ENCODE measurements at regions not wholly inside any gene's neighbourhood (a gene's known extent, or its start where the extent isn't known, plus 50 kb on each side); places are given as distances from the start of the nearest gene placed in this dataset.

DNA sequence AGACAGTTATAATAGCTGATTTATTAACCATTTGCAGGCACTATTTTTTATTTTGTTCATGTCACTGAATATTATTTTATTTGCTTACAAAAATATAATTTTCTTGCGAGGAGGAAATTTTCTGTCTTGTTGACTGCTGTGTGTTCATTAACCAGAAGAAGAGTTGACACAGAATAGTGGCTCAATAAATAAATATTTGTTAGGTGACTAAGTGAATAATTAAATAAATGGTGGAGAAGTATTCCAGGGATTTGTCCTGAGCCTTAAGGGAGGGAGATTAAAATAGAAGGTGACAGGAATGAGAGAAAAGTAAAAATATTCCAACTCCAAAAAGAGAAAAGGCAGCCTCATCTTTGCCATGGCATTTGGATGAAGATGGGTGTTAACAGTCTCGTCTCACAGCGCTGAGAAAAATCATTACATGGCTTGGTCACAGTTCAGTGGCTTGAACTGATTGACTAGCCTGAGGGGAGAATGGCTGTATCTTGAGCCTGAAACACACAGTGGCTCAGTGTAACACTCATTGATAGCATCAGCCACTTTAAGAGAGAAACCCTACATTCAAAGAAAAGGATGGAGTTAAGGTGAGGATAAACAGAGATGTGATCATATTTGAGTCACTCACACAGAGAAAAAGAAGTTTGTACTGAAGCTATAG, 449.9 kb upstream of the NAALADL2 start:
- TF ChIP-seq ZNF155 (tag by site-specific recombination; IDR thresholded peaks at IDR 0.05) (no peak), ZNF221 (tag by site-specific recombination; IDR thresholded peaks at IDR 0.05; ENCODE audit: borderline replicate concordance) (no peak), IKZF3 (tag by site-specific recombination; IDR thresholded peaks at IDR 0.05) (no peak), ZNF747 (tag by site-specific recombination; IDR thresholded peaks at IDR 0.05) (no peak), ZFP69B (tag by site-specific recombination; IDR thresholded peaks at IDR 0.05) (no peak), GLIS1 (tag by site-specific recombination; IDR thresholded peaks at IDR 0.05) (no peak), ZNF23 (tag by site-specific recombination; IDR thresholded peaks at IDR 0.05; ENCODE audit: borderline replicate concordance) (no peak), ZNF610 (tag by site-specific recombination; IDR thresholded peaks at IDR 0.05; ENCODE audit: borderline replicate concordance) (no peak), ZNF623 (tag by site-specific recombination; IDR thresholded peaks at IDR 0.05) (no peak)
- no peak overlapping the region for H3K27ac ChIP-seq (ENCODE audit: extremely low read depth, low read depth, low read length)
- no peak overlapping the region for H3K4me3 ChIP-seq (ENCODE audit: low read depth, low read length)
- POLR2A ChIA-PET: no interaction called here
- no peaks in the 10 kb centered on the region for H3K9me3 ChIP-seq (ENCODE audit: control insufficient read depth, insufficient read depth, low read depth, low read length)
- CTCF ChIA-PET: no interaction called here
- H3K36me3 ChIP-seq (ENCODE audit: control insufficient read depth in 2 of 2, insufficient read depth in 1 of 2, low read length in 2 of 2): no peaks in the 10 kb centered on the region
- no peaks in the 10 kb centered on the region for H3K4me1 ChIP-seq (ENCODE audit: control insufficient read depth, insufficient read depth, low read length)

DNA sequence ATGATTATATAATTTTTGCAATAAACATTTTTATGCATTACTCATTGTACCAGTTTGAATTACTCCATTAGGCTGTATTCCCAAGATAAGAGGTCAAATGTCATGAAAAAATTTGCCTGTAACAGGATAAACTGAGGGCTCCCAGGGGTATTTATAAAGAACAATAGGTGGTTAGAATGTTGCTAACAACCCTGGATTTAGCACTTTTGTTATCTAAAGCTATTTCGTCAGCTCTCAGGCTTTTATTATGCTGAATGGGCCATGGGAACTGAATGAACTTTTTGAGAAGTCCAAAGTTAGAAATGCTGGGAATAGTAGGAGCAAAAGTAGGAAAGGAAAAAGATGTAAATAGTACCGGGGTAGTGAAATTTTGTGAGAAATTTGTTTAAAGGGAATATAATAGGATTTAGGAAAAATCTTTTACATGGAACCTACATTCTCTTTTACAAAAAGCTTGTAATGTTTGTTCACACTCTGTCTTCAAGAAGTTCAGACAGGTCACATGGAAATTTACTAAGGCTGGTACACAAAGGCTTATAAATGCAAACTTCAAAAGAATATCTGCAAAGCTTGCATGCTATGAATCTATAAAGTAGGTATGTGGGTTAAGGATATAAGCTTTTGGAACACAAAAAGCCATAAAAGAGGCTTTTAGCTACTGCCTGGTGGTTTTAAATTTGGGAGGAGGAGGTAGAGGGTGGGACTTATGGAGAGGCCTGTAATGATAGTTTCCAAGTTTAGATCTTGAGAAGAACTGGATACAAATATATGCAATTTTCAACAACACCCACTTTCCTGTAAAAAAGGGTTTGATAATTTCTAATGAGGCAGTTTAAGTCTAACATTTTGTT, 445.8 kb upstream of the NAALADL2 start:
- Histone ChIP-seq H3K27ac (ENCODE audit: extremely low read depth, low read depth, low read length) (no peak overlapping the region), H3K9me3 (ENCODE audit: control insufficient read depth, insufficient read depth, low read depth, low read length) (no peaks in the 10 kb centered on the region), H3K36me3 (ENCODE audit: control insufficient read depth in 2 of 2, insufficient read depth in 1 of 2, low read length in 2 of 2) (no peaks in the 10 kb centered on the region), H3K4me1 (ENCODE audit: control insufficient read depth, insufficient read depth, low read length) (no peaks in the 10 kb centered on the region), H3K4me3 (ENCODE audit: low read depth, low read length) (no peak overlapping the region)
- POLR2A ChIA-PET: no interaction called here
- no peak for TF ChIP-seq KLF1 (tag by site-specific recombination; IDR thresholded peaks at IDR 0.05)
- no peak for TF ChIP-seq WT1 (tag by site-specific recombination; IDR thresholded peaks at IDR 0.05)
- CTCF ChIA-PET: no interaction called here

GRCh38 chr3:174414902-174415301, 444.2 kb upstream of the NAALADL2 start:
- TF ChIP-seq REST (tag by site-specific recombination; IDR thresholded peaks at IDR 0.05) (no peak), ZNF37A (tag by site-specific recombination; IDR thresholded peaks at IDR 0.05) (no peak), ZBTB49 (tag by site-specific recombination; IDR thresholded peaks at IDR 0.05; ENCODE audit: low read depth) (no peak), ZNF423 (tag by site-specific recombination; IDR thresholded peaks at IDR 0.05) (no peak), ZSCAN16 (tag by site-specific recombination; IDR thresholded peaks at IDR 0.05) (no peak)
- TF ChIP-seq, protein P1, sequence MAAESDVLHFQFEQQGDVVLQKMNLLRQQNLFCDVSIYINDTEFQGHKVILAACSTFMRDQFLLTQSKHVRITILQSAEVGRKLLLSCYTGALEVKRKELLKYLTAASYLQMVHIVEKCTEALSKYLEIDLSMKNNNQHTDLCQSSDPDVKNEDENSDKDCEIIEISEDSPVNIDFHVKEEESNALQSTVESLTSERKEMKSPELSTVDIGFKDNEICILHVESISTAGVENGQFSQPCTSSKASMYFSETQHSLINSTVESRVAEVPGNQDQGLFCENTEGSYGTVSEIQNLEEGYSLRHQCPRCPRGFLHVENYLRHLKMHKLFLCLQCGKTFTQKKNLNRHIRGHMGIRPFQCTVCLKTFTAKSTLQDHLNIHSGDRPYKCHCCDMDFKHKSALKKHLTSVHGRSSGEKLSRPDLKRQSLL (tag by site-specific recombination; IDR thresholded peaks at IDR 0.05): no peak
- TF ChIP-seq, protein P2, sequence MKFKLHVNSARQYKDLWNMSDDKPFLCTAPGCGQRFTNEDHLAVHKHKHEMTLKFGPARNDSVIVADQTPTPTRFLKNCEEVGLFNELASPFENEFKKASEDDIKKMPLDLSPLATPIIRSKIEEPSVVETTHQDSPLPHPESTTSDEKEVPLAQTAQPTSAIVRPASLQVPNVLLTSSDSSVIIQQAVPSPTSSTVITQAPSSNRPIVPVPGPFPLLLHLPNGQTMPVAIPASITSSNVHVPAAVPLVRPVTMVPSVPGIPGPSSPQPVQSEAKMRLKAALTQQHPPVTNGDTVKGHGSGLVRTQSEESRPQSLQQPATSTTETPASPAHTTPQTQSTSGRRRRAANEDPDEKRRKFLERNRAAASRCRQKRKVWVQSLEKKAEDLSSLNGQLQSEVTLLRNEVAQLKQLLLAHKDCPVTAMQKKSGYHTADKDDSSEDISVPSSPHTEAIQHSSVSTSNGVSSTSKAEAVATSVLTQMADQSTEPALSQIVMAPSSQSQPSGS (tag by site-specific recombination; IDR thresholded peaks at IDR 0.05; ENCODE audit: low read depth): no peak
- no peaks in the 10 kb centered on the region for H3K4me1 ChIP-seq (ENCODE audit: control insufficient read depth, insufficient read depth, low read length)
- no peaks in the 10 kb centered on the region for H3K36me3 ChIP-seq (ENCODE audit: control insufficient read depth in 2 of 2, insufficient read depth in 1 of 2, low read length in 2 of 2)
- ChIA-PET POLR2A (no interaction called here), CTCF (no interaction called here)
- no peak overlapping the region for H3K4me3 ChIP-seq (ENCODE audit: low read depth, low read length)
- H3K9me3 ChIP-seq (ENCODE audit: control insufficient read depth, insufficient read depth, low read depth, low read length): no peaks in the 10 kb centered on the region
- no peak overlapping the region for H3K27ac ChIP-seq (ENCODE audit: extremely low read depth, low read depth, low read length)

All from HEK293 (cell line).